Psoas muscle (tissue), 7 donors: ENCODE measurements at regions not wholly inside any gene's neighbourhood (a gene's known extent, or its start where the extent isn't known, plus 50 kb on each side); places are given as distances from the start of the nearest gene placed in this dataset.

Experiments
- ATAC-seq, 4 donors: fragments of 200-7000 bp; cut with Tn5 transposase; one replicate each; pipeline ENCODE4 v1.9.1; 2020; ENCODE audit warnings: moderate library complexity in 3 of 4, mild to moderate bottlenecking in 2 of 4
- DNase-seq, 2 donors: peaks; one replicate each; pipeline ENCODE4 v3.0.0-alpha.2; 2020
- H3K27ac ChIP-seq: fragments of 200-600 bp; one replicate; pipeline ENCODE4 v1.8.0; 2022
- H3K27me3 ChIP-seq, 3 donors: fragments of 200-600 bp in 1 of 3; one replicate each; pipeline versions ENCODE4 v1.6.1 to v1.8.0; 2013 to 2022; ENCODE audit warnings: low read length in 2 of 3, mild to moderate bottlenecking in 2 of 3, moderate library complexity in 1 of 3; ENCODE audit not compliant: insufficient read depth in 3 of 3
- H3K36me3 ChIP-seq, 2 donors: fragments of 200-600 bp in 1 of 2; one replicate each; pipeline versions ENCODE4 v1.6.1 to v1.8.0; 2013 to 2022; ENCODE audit warnings: low read depth in 1 of 2, mild to moderate bottlenecking in 1 of 2, moderate library complexity in 1 of 2; ENCODE audit not compliant: insufficient read depth in 1 of 2
- H3K4me1 ChIP-seq: fragments of 200-600 bp; one replicate; pipeline ENCODE4 v1.8.0; 2022
- H3K4me3 ChIP-seq: fragments of 200-600 bp; one replicate; pipeline ENCODE4 v1.8.0; 2022; ENCODE audit warnings: mild to moderate bottlenecking
- H3K9me3 ChIP-seq: fragments of 200-600 bp; one replicate; pipeline ENCODE4 v1.8.0; 2022
- CTCF ChIP-seq: fragments of 200-600 bp; IDR thresholded peaks from one replicate; pipeline ENCODE4 v1.8.0; 2022; ENCODE audit warnings: antibody characterized with exemption
- WGBS, 3 donors: extraction: QIAGEN DNeasy Blood & Tissue Kit; methylation state at CpG; one replicate each; pipeline versions ENCODE4 v1.1.6 to v1.1.7; 2013; 5-methylcytosine and 5-hydroxymethylcytosine counted together
- intact Hi-C, 2 donors: fragments of 100-400 bp; cut with DNase I; formaldehyde crosslinking; loops; one replicate each; pipeline versions ENCODE4 v1.11.0 to v1.14.2; 2022
- donor health status: healthy with polysubstance abuse.
- donor health status: DM: no; HTN: no; CAD: no; lungs with moderate emphysema.
- donor health status: Bipolar disorder and iron deficiency.
- donor health status: healthy.
- donor health status: DM: yes; HTN: yes; CAD: no.
- donor health status: DM: no; HTN: no; CAD: no.
- donor health status: DM: yes; HTN: yes; CAD: no.

DNA sequence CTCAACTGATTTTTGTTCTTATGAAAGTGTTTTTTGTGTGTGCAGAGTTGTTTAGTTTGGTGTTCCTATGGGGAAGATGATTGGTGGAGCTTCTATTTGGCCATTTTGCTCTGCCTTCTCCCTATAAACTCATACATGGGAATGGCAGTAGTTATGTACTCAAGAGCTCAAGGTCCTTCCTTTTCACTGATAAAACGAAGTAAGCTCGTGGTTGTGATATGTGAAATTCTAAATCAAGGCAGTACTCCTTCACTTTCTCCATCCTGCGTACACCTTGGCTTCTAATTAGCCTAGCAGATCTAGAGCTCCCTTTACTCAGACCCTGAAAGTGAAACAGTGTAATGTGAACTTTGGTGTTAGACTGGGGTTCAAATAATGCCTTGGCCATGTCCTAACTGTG lies 159.3 kb upstream of the TNC start:
- DNase-seq (no peak), ATAC-seq (no peak)
- Histone ChIP-seq H3K4me1 (no peaks in the 10 kb centered on the region), H3K9me3 (no peaks in the 10 kb centered on the region), H3K36me3 (no peaks in the 10 kb centered on the region), H3K4me3 (no peak overlapping the region), H3K27ac (no peak overlapping the region), H3K27me3 (no peaks in the 10 kb centered on the region)
- intact Hi-C loops, result no loop called here
- TF ChIP-seq CTCF, result no peak
- 90 to 97% (median 90%) methylated on average over 3 of the region's 3 CpGs for WGBS, 3 donors

- H3K4me1 ChIP-seq, result no peaks in the 10 kb centered on the region
- no peak for TF ChIP-seq CTCF
- no peak overlapping the region for H3K27ac ChIP-seq
- DNase-seq (no peak), ATAC-seq (no peak)
- no peaks in the 10 kb centered on the region for H3K36me3 ChIP-seq
- no peaks in the 10 kb centered on the region for H3K27me3 ChIP-seq
- H3K9me3 ChIP-seq, result no peaks in the 10 kb centered on the region
- H3K4me3 ChIP-seq, result no peak overlapping the region
- intact Hi-C loops, result no loop called here
- 50 to 59% (median 52%) methylated on average over 4 of the region's 4 CpGs for WGBS, 3 donors
Observed at GRCh38 chr9:115278326-115279035, 160.5 kb upstream of the TNC start.

GRCh38 chr9:115283395-115283794 lies 165.4 kb upstream of the TNC start:
- DNase-seq, result no peak
- intact Hi-C loops, result no loop called here
- no peak for ATAC-seq
- Histone ChIP-seq H3K36me3 (no peaks in the 10 kb centered on the region), H3K27ac (no peak overlapping the region), H3K4me1 (no peaks in the 10 kb centered on the region), H3K27me3 (no peaks in the 10 kb centered on the region), H3K4me3 (no peak overlapping the region), H3K9me3 (no peaks in the 10 kb centered on the region)
- 88 to 93% (median 91%) methylated on average over 1 of the region's 1 CpG for WGBS, 3 donors
- no peak for TF ChIP-seq CTCF

- no peak for DNase-seq
- no peak for TF ChIP-seq CTCF
- intact Hi-C loops, result no loop called here
- H3K36me3 ChIP-seq, result no peaks in the 10 kb centered on the region
- no peak overlapping the region for H3K4me3 ChIP-seq
- no peak overlapping the region for H3K27ac ChIP-seq
- H3K27me3 ChIP-seq, result no peaks in the 10 kb centered on the region
- H3K4me1 ChIP-seq, result no peaks in the 10 kb centered on the region
- H3K9me3 ChIP-seq, result no peaks in the 10 kb centered on the region
- ATAC-seq, result no peak
Observed at GRCh38 chr9:115285836-115286235, 167.9 kb upstream of the TNC start.

- Histone ChIP-seq H3K4me3 (no peak overlapping the region), H3K27ac (no peak overlapping the region), H3K4me1 (no peaks in the 10 kb centered on the region), H3K9me3 (no peaks in the 10 kb centered on the region), H3K36me3 (no peaks in the 10 kb centered on the region), H3K27me3 (no peaks in the 10 kb centered on the region)
- 86 to 97% (median 92%) methylated on average over 1 of the region's 1 CpG for WGBS, 3 donors
- TF ChIP-seq CTCF, result no peak
- DNase-seq, result no peak
- ATAC-seq, result no peak
- intact Hi-C loops, result no loop called here
Observed at GRCh38 chr9:115286411-115286810, 168.5 kb upstream of the TNC start.
